Neural cell (in vitro differentiated cells): ENCODE measurements at regions not wholly inside any gene's neighbourhood (a gene's known extent, or its start where the extent isn't known, plus 50 kb on each side); places are given as distances from the start of the nearest gene placed in this dataset.

Experiments used
- H2AFZ ChIP-seq: fragments of 200-600, 300-800 bp; sonication (generic), shearing (Covaris generic); 2 replicates; pipeline ENCODE4 v1.6.0; 2014; ENCODE audit warnings: low read depth, mild to moderate bottlenecking, antibody characterized with exemption, low read length, moderate library complexity
- H3F3A ChIP-seq: fragments of 200-600 bp; shearing (Covaris generic); 2 replicates; pipeline ENCODE4 v1.6.1; 2016; ENCODE audit warnings: mild to moderate bottlenecking, moderate library complexity, mixed read lengths, antibody characterized with exemption, low read length; ENCODE audit not compliant: insufficient read depth, poor library complexity, severe bottlenecking
- H3K27ac ChIP-seq: fragments of 200-600, 300-800 bp; sonication (generic), shearing (Covaris generic); 2 replicates; pipeline ENCODE4 v1.5.1; 2014; ENCODE audit warnings: mild to moderate bottlenecking, low read length, moderate library complexity
- H3K27me3 ChIP-seq: fragments of 300-800, 200-600 bp; sonication (generic), shearing (Covaris generic); 2 replicates; pipeline ENCODE4 v1.6.0; 2014; ENCODE audit warnings: mild to moderate bottlenecking, low read depth, low read length, moderate library complexity; ENCODE audit not compliant: insufficient read depth
- H3K36me3 ChIP-seq: fragments of 300-800, 200-600 bp; sonication (generic), shearing (Covaris generic); 2 replicates; pipeline ENCODE4 v1.5.1; 2014; ENCODE audit warnings: mild to moderate bottlenecking, antibody characterized with exemption, low read length, moderate library complexity; ENCODE audit not compliant: insufficient read depth
- H3K4me2 ChIP-seq: fragments of 300-800, 200-600 bp; sonication (generic), shearing (Covaris generic); 2 replicates; pipeline ENCODE4 v1.6.0; 2014; ENCODE audit warnings: mild to moderate bottlenecking, low read length
- H3K4me3 ChIP-seq: fragments of 300-800, 200-600 bp; sonication (generic), shearing (Covaris generic); 2 replicates; pipeline ENCODE4 v1.5.1; 2014; ENCODE audit warnings: mild to moderate bottlenecking, low read length, moderate library complexity
- H3K79me2 ChIP-seq: fragments of 200-600 bp; shearing (Covaris generic); replicated peaks from 2 replicates; pipeline ENCODE4 v1.6.0; 2014; ENCODE audit warnings: mild to moderate bottlenecking, low read length, moderate library complexity; ENCODE audit not compliant: insufficient read depth
- H3K9ac ChIP-seq: fragments of 300-800, 200-600 bp; sonication (generic), shearing (Covaris generic); 2 replicates; pipeline ENCODE4 v1.6.1; 2016; ENCODE audit warnings: mild to moderate bottlenecking, low read length, mixed read lengths
- H3K9me2 ChIP-seq: fragments of 200-600 bp; shearing (Covaris generic); 2 replicates; pipeline ENCODE4 v1.6.1; 2016; ENCODE audit warnings: mild to moderate bottlenecking, low read length, mixed read lengths; ENCODE audit not compliant: insufficient read depth
- H3K9me3 ChIP-seq: fragments of 200-600, 300-800 bp; sonication (generic), shearing (Covaris generic); 2 replicates; pipeline ENCODE4 v1.6.1; 2016; ENCODE audit warnings: mild to moderate bottlenecking, mixed run types, low read length, moderate library complexity, mixed read lengths
- H4K20me1 ChIP-seq: fragments of 200-600 bp; shearing (Covaris generic); 2 replicates; pipeline ENCODE4 v1.6.1; 2016; ENCODE audit warnings: mild to moderate bottlenecking, mixed run types; ENCODE audit not compliant: insufficient read depth
- CTCF ChIP-seq: fragments of 450-650 bp; IDR thresholded peaks from 2 replicates; pipeline ENCODE4 v1.5.1; 2014; ENCODE audit warnings: antibody characterized with exemption, mild to moderate bottlenecking, moderate library complexity; ENCODE audit not compliant: poor library complexity, severe bottlenecking
- EP300 ChIP-seq: fragments of 450-650 bp; conservative IDR thresholded peaks from 2 replicates; pipeline ENCODE4 v1.6.1; 2014; ENCODE audit warnings: antibody characterized with exemption, mild to moderate bottlenecking, moderate library complexity; ENCODE audit not compliant: poor library complexity, severe bottlenecking
- EZH2 ChIP-seq: fragments of 200-600, 300-800 bp; shearing (Covaris generic), sonication (generic); IDR thresholded peaks from 2 replicates; pipeline ENCODE4 v1.6.1; 2014; ENCODE audit warnings: antibody characterized with exemption, low read length, borderline replicate concordance, mild to moderate bottlenecking; ENCODE audit not compliant: insufficient read depth, poor library complexity, severe bottlenecking
- MXI1 ChIP-seq: fragments of 450-650 bp; conservative IDR thresholded peaks from 2 replicates; pipeline ENCODE4 v1.6.1; 2014; ENCODE audit warnings: antibody characterized with exemption, mild to moderate bottlenecking; ENCODE audit not compliant: poor library complexity, severe bottlenecking
- POLR2AphosphoS5 ChIP-seq: IDR thresholded peaks from 2 replicates; pipeline ENCODE4 v1.6.1; 2012
- RAD21 ChIP-seq: fragments of 450-650 bp; conservative IDR thresholded peaks from 2 replicates; pipeline ENCODE4 v1.6.1; 2014; ENCODE audit warnings: antibody characterized with exemption, mild to moderate bottlenecking, moderate library complexity
- REST ChIP-seq: IDR thresholded peaks from 2 replicates; pipeline ENCODE4 v1.6.1; 2012; ENCODE audit warnings: borderline replicate concordance
- SMC3 ChIP-seq: fragments of 450-650 bp; conservative IDR thresholded peaks from 2 replicates; pipeline ENCODE4 v1.6.1; 2014; ENCODE audit warnings: antibody characterized with exemption, mild to moderate bottlenecking, moderate library complexity; ENCODE audit not compliant: poor library complexity
- TAF1 ChIP-seq: IDR thresholded peaks from 2 replicates; pipeline ENCODE4 v1.6.1; 2012; ENCODE audit warnings: low read depth

DNA sequence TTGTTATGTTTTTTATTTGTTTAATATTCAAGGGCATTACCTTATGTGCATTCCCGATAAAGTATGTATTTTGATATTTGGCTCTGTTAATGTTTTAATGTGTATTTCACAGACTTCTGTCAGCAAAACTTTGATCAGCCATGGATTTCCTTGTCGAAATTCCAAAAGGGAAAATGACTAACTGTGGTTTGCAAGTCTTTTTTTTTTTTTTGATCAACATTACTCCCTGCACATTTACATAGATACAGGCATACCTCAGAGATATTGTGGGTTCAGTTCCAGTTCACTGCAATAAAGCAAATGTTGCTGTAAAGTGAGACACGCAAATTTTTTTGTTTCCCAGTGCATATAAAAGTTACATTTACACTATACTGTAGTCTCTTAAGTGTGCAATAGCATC, 351.9 kb downstream of the CXCL12 start:
- Histone ChIP-seq H3K4me2 (no peak overlapping the region), H3K27me3 (no peaks in the 10 kb centered on the region), H3K36me3 (no peaks in the 10 kb centered on the region), H3F3A (no peaks in the 10 kb centered on the region), H3K9me3 (no peaks in the 10 kb centered on the region), H3K79me2 (no peaks in the 10 kb centered on the region), H3K4me3 (no peak overlapping the region), H2AFZ (no peak overlapping the region), H3K9ac (no peak overlapping the region), H3K9me2 (no peaks in the 10 kb centered on the region), H3K27ac (no peak overlapping the region), H4K20me1 (no peaks in the 10 kb centered on the region)
- TF ChIP-seq SMC3 (no peak), EZH2 (no peak), POLR2AphosphoS5 (no peak), REST (no peak), TAF1 (no peak), MXI1 (no peak), EP300 (no peak), RAD21 (no peak), CTCF (no peak)

- H2AFZ ChIP-seq = no peak overlapping the region
- H3K27me3 ChIP-seq = no peaks in the 10 kb centered on the region
- H4K20me1 ChIP-seq = no peaks in the 10 kb centered on the region
- no peaks in the 10 kb centered on the region for H3F3A ChIP-seq
- no peak overlapping the region for H3K4me2 ChIP-seq
- H3K27ac ChIP-seq = no peak overlapping the region
- no peaks in the 10 kb centered on the region for H3K79me2 ChIP-seq
- H3K4me3 ChIP-seq = no peak overlapping the region
- H3K9me3 ChIP-seq = no peaks in the 10 kb centered on the region
- H3K9ac ChIP-seq = no peak overlapping the region
- H3K9me2 ChIP-seq = no peaks in the 10 kb centered on the region
- TF ChIP-seq MXI1 = no peak
- no peak for TF ChIP-seq SMC3
- no peak for TF ChIP-seq REST
- no peak for TF ChIP-seq EP300
- no peak for TF ChIP-seq CTCF
- TF ChIP-seq EZH2 = no peak
- TF ChIP-seq TAF1 = no peak
- no peak for TF ChIP-seq RAD21
- no peaks in the 10 kb centered on the region for H3K36me3 ChIP-seq
Measured at GRCh38 chr10:44032216-44032615, 352.7 kb downstream of the CXCL12 start.
